ENCODE measurements at regions not wholly inside any gene's neighbourhood (a gene's known extent, or its start where the extent isn't known, plus 50 kb on each side); places are given as distances from the start of the nearest gene placed in this dataset.

DNA sequence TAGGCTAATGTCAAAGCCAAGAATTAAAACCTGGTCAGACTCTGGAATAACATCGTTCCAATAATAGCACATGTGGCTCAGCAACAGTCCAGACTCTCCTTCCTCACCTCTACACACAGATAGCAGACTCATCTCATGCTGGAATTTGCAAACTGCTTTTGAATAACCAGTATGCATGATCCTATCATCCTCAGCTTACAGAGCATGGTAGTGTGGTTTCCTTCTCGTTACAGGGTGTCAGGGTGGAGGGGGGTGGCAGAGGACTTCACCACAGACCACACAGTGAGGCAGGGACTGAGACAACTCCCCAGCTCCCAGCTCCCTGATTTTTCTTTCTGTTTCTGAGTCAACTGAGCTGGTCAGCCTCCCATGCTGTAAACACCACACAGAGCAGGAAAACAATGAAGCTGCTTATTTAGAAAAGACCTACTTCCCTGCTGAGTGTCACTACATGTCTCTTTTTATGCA is 101.6 kb downstream of the RPL22L1 start:
- H3K4me1 Mint-ChIP-seq = no peaks in the 10 kb centered on the region
- no peak for TF ChIP-seq CTCF (IDR thresholded peaks at IDR 0.05)
- H3K4me1 ChIP-seq (ENCODE audit: control insufficient read depth in 1 of 2, insufficient read depth in 2 of 2, low read length in 2 of 2) = no peaks in the 10 kb centered on the region
- H2AFZ ChIP-seq (ENCODE audit: insufficient read depth, low read depth, low read length, poor library complexity, severe bottlenecking) = no peak overlapping the region
- intact Hi-C loops (cut with micrococcal nuclease) = no loop called here
- no peaks in the 10 kb centered on the region for H3K36me3 Mint-ChIP-seq
- DNase-seq = no peak
- H3K27me3 Mint-ChIP-seq (ENCODE audit: low read depth in 3 of 3) = peaks cover 0 to 3% (median 2%) of the 10 kb centered on the region in 3 donors
- H3K4me3 ChIP-seq (replicated peaks in 1 of 3; ENCODE audit: low read depth in 2 of 3, low read length in 3 of 3) = no peak overlapping the region
- H3K79me2 ChIP-seq (ENCODE audit: insufficient read depth, low read length) = no peaks in the 10 kb centered on the region
- H3K9me3 Mint-ChIP-seq = peaks cover 0 to 2% (median 0%) of the 10 kb centered on the region in 7 donors
- no peak overlapping the region for H3K9ac ChIP-seq (ENCODE audit: insufficient read depth, low read length, poor library complexity, severe bottlenecking)
- H3K27ac Mint-ChIP-seq = no peak overlapping the region
- 100% methylated on average over 1 of the region's 2 CpGs for WGBS (ENCODE audit: insufficient coverage)
- H3K27ac ChIP-seq (ENCODE audit: low read depth in 1 of 2, low read length in 2 of 2) = no peak overlapping the region
- no peaks in the 10 kb centered on the region for H3K27me3 ChIP-seq (ENCODE audit: control insufficient read depth in 2 of 2, insufficient read depth in 2 of 2, low read length in 2 of 2)
- no peak overlapping the region for H3K4me3 Mint-ChIP-seq
- H4K20me1 ChIP-seq (ENCODE audit: insufficient read depth, low read length) = no peaks in the 10 kb centered on the region
- no peaks in the 10 kb centered on the region for H3K9me3 ChIP-seq (replicated peaks in 1 of 2; ENCODE audit: control insufficient read depth in 1 of 2, insufficient read depth in 1 of 2, low read length in 2 of 2)
- H3K4me2 ChIP-seq (replicated peaks; ENCODE audit: extremely low read depth, low read length, poor library complexity, severe bottlenecking) = no peak overlapping the region
- no peaks in the 10 kb centered on the region for H3K36me3 ChIP-seq (replicated peaks in 1 of 2; ENCODE audit: control insufficient read depth in 1 of 2, insufficient read depth in 2 of 2, low read length in 2 of 2)

DNA sequence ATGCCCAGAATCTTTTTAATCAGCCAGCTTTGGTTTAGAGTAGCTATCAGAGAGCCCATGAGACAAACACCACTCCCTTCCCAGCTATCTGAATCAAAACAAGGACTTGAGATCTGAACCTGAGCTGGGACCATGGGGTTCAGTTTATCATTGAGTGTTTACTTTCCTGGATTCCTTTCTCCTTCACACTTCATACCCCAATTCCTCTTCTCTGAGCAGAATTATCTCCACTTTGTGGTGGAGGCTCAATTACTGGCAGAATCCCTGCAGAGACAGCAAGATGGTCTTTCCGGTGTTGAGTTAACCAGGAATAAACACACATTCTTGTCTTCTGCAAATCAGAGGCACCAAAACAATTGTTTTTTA is 102.4 kb downstream of the RPL22L1 start:
- H2AFZ ChIP-seq (ENCODE audit: insufficient read depth, low read depth, low read length, poor library complexity, severe bottlenecking) = no peak overlapping the region
- H3K4me2 ChIP-seq (replicated peaks; ENCODE audit: extremely low read depth, low read length, poor library complexity, severe bottlenecking) = no peak overlapping the region
- no peaks in the 10 kb centered on the region for H3K36me3 Mint-ChIP-seq
- WGBS (ENCODE audit: insufficient coverage) = no CpG with 5 or more reads among the region's 1 CpG
- no peak for TF ChIP-seq CTCF (IDR thresholded peaks at IDR 0.05)
- no peak overlapping the region for H3K27ac Mint-ChIP-seq
- H3K4me3 Mint-ChIP-seq = no peak overlapping the region
- H3K36me3 ChIP-seq (replicated peaks in 1 of 2; ENCODE audit: control insufficient read depth in 1 of 2, insufficient read depth in 2 of 2, low read length in 2 of 2) = no peaks in the 10 kb centered on the region
- H3K27ac ChIP-seq (ENCODE audit: low read depth in 1 of 2, low read length in 2 of 2) = no peak overlapping the region
- no peaks in the 10 kb centered on the region for H3K4me1 Mint-ChIP-seq
- intact Hi-C loops (cut with micrococcal nuclease) = no loop called here
- no peaks in the 10 kb centered on the region for H3K79me2 ChIP-seq (ENCODE audit: insufficient read depth, low read length)
- H3K4me1 ChIP-seq (ENCODE audit: control insufficient read depth in 1 of 2, insufficient read depth in 2 of 2, low read length in 2 of 2) = no peaks in the 10 kb centered on the region
- no peak for DNase-seq
- H3K27me3 ChIP-seq (ENCODE audit: control insufficient read depth in 2 of 2, insufficient read depth in 2 of 2, low read length in 2 of 2) = no peaks in the 10 kb centered on the region
- H3K9ac ChIP-seq (ENCODE audit: insufficient read depth, low read length, poor library complexity, severe bottlenecking) = no peak overlapping the region
- H3K9me3 Mint-ChIP-seq = peaks cover 0 to 2% (median 0%) of the 10 kb centered on the region in 7 donors
- H3K27me3 Mint-ChIP-seq (ENCODE audit: low read depth in 3 of 3) = peaks cover 0 to 2% (median 1%) of the 10 kb centered on the region in 3 donors
- no peaks in the 10 kb centered on the region for H4K20me1 ChIP-seq (ENCODE audit: insufficient read depth, low read length)
- no peaks in the 10 kb centered on the region for H3K9me3 ChIP-seq (replicated peaks in 1 of 2; ENCODE audit: control insufficient read depth in 1 of 2, insufficient read depth in 1 of 2, low read length in 2 of 2)
- H3K4me3 ChIP-seq (replicated peaks in 1 of 3; ENCODE audit: low read depth in 2 of 3, low read length in 3 of 3) = no peak overlapping the region
